ENCODE measurements at regions not wholly inside any gene's neighbourhood (a gene's known extent, or its start where the extent isn't known, plus 50 kb on each side); places are given as distances from the start of the nearest gene placed in this dataset.
"Not testable (repeated sequence)": the region's sequence is repeated elsewhere in the genome, so short reads cannot be mapped to it uniquely, and the experiment has no call there.

GRCh38 chr6:87753131-87753685, 51.2 kb upstream of the AKIRIN2 start:
- DNase-seq (ENCODE audit: insufficient read length, low spot score) (no peak), FAIRE-seq (no peak)
- no peak for TF ChIP-seq POLR2A (IDR thresholded peaks at IDR 0.05; ENCODE audit: low read depth, low read length)

- FAIRE-seq; DNase-seq (ENCODE audit: insufficient read length, low spot score): not testable (repeated sequence)
Observed at GRCh38 chr6:87752503-87752902, 50.5 kb upstream of the AKIRIN2 start.

Measured in H54 (cell line).